Left forelimb (tissue), 1 donor: ENCODE measurements at regions not wholly inside any gene's neighbourhood (a gene's known extent, or its start where the extent isn't known, plus 50 kb on each side); places are given as distances from the start of the nearest gene placed in this dataset.

Experiments
- DNase-seq: peaks from one replicate; pipeline ENCODE4 v3.0.0-alpha.2; 2018; ENCODE audit warnings: low spot score

DNA sequence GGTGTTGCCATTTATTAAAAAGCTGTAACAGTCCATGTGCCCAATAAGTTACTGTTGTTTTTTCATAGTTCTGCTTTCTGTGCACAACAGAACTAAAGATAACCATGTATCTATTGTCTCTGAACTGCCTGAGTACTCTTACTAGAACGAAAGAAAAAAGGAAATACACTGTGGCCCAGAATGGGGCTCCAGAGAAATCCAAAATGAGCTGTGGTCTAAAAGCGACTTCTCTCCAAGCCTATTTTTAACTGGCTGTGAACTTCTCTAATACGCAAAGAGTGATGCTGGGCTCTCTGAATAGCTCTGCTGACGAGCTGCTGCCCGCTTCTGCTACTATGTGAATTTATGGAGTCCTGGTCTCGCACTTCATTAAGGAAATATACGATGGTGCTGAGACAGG is 56.2 kb upstream of the LPP start:
- no peak for DNase-seq

GRCh38 chr3:188099907-188100306 is 54.0 kb upstream of the LPP start:
- DNase-seq, result no peak

GRCh38 chr3:188102861-188103547 is 51.0 kb upstream of the LPP start:
- DNase-seq, result no peak

DNA sequence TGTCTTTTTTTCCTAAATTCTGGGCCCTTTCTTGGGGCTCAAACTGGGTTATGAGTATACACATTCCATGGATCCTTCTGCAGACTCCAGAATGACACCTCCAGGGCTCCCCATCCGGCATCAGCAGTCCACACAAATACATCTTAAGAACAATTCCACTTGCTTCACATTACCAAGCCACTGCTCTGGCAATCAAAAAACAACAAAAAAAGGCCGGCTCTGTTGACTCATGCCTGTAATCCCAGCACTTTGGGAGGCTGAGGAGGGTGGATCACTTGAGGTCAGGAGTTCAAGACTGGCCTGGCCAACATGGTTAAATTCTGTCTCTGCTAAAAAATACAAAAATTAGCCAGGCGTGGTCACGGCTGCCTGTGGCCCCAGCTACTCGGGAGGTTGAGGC is 49.9 kb upstream of the LPP start:
- no peak for DNase-seq
